ENCODE measurements at regions not wholly inside any gene's neighbourhood (a gene's known extent, or its start where the extent isn't known, plus 50 kb on each side); places are given as distances from the start of the nearest gene placed in this dataset.

DNA sequence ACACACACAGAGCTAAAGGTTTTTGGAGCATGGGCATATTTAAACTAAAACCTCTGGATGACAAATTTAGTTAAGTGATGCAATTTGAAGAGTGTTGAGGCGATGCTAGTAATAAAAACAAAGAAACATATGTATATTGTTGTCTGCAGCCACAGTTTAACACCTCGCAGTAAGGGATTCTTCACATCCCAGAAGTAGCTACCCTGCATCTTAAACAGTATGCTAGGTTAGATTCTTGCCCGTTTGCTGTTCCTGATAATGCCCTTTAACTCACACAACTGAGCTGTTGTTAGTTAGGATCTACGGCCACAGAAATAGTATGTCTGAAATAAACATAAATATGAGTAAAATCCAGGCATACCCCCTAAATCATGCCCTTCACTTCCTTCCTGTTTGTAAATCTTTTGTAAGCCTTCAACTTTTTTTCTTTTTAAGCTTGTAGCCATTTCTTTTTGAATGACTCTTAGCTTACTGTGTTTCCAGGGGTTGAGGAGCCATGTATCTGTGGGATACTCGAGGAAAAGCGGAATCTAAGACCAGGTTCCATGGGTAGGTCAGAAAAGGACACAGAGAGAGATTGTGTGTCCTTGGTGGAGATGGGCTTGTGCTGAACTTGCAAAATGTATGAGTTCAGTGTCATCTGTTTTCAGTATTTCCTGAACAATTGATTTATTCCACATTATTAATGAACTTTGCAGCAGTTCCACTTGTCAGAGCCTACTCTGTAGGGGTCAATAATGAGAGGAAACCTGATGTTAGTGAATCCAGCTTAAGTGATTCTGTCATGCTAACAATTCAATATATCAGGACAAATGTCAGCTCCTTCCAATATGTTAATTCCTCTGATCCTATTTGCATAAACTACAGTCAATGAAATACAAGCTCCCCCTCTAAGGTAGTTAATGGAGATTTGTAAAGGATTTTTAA is 349.6 kb downstream of the GPAT3 start:
- no peak overlapping the region for H3K4me3 ChIP-seq
- no peak overlapping the region for H3K27ac ChIP-seq

DNA sequence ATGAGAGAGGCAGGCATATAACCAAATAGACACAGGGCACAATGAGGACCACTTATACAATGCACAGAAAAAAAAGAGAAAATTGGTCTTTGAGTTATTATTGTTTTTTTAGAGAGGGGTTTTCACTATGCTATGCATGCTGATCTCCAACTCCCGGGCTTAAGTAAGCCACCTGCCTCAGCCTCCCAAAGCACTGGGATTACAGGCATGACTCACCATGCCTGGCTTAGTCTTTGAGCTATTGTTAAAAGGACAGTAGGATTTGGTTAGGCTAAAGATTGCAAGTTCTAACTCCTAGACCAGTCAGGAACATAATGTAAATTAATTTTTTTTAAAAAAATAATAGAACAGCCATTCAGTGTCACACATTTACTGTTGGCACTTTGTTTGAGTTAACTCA is 340.1 kb downstream of the GPAT3 start:
- Histone ChIP-seq H3K4me3 (no peak overlapping the region), H3K27ac (no peak overlapping the region)

DNA sequence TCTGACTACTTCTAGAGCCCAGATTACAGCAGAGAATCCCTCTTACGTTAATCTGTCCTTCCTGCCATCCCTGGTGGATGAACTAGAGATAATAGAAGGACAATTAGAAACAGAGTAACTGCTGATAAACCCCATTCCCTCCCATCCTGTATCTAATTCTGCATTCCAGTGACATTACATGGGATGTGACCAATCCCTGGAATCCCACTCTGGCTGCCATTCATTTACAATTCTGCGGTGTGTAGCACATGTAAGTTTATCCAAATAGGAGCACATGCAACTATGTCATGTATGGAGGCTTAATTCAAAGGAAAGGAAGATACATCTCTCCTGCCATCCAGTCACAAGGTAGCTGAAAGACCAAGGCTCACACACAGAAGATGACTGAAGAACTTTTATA is 339.5 kb downstream of the GPAT3 start:
- Histone ChIP-seq H3K27ac (no peak overlapping the region), H3K4me3 (no peak overlapping the region)

DNA sequence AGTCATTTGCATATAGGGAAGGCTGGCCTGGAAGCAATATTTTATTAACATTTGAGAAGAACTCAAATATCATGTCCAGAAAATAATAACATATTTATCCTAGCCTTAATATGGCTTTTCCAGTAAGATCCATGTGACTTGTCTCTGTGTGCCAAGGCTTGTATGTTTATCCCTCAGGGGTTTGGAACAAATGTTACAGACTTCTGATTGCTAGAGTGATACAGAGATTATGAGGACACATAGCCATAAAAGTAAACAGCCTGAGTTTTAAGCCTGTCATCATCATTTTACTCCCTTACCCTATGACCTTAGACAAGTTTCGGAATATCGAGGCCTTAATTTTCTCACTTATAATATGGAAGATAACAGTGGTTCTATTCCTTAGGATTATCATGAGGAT is 338.1 kb downstream of the GPAT3 start:
- Histone ChIP-seq H3K4me3 (no peak overlapping the region), H3K27ac (no peak overlapping the region)

DNA sequence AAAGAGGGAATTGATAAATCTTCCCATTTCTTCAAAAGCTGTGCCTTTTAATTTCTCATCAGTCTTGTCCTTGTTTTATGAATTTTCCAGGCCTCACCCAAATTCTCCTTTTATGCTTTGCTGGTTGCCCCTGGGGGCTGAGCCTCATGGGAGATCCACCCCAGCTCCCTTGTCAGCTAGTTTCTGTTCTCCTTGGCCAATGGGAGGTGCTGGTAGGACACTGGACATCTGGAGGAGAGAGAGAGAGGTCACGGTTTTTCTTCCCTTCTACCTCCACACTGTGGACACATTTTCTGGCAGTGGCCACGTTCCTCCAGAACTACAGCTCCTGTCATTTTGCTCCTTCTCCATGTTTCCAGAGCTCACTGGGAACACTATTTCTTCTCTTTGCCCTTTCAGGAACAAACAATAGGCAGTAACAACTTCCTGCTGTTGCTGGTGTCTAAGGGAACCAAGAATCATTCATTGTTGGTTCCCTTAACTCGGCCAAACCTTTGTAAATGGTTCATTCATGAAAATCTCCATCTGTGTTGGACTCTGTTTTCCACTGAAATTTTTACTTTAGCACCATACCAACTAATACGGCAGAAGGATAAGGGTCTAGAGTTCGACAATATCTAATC is 334.5 kb downstream of the GPAT3 start:
- Histone ChIP-seq H3K4me3 (no peak overlapping the region), H3K27ac (peak overlapping the region in 1 of 21 experiments; percentile 8)

DNA sequence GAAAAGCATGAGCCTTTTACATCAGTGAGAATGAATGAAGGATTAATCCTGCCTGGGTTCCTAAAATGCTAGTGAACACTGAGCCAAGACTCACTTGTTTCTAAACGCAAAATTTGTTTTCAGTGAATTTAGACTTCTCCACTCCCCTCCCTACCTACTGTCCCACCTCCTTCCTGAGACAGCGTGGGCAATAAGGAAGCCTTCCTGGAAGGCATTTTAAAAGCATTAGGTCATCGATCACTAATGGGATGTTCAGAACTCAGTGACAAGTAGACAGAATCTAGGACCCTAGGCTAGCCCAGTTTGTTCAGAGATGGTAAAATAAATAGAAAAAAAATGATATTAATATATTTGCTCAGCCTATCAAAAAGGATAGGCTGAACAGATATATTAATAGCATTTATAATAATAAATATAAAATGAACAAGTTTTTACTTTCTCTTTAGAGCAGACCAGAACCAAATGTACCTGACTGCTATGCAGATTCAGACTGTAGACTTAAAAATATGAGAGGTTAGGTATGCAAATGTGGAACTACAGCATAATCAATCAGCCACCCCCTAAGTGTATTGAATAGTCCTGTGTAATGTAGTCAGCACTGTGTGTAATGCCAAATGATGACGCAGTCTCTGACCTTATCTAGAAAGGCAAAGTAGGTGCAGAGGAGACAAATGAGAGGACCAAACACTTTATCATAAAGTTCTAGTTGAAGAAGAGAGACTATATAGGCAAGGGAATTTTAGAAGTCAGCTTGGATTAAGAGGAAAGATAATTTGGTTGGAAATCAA is 331.1 kb downstream of the GPAT3 start:
- Histone ChIP-seq H3K4me3 (no peak overlapping the region), H3K27ac (no peak overlapping the region)

DNA sequence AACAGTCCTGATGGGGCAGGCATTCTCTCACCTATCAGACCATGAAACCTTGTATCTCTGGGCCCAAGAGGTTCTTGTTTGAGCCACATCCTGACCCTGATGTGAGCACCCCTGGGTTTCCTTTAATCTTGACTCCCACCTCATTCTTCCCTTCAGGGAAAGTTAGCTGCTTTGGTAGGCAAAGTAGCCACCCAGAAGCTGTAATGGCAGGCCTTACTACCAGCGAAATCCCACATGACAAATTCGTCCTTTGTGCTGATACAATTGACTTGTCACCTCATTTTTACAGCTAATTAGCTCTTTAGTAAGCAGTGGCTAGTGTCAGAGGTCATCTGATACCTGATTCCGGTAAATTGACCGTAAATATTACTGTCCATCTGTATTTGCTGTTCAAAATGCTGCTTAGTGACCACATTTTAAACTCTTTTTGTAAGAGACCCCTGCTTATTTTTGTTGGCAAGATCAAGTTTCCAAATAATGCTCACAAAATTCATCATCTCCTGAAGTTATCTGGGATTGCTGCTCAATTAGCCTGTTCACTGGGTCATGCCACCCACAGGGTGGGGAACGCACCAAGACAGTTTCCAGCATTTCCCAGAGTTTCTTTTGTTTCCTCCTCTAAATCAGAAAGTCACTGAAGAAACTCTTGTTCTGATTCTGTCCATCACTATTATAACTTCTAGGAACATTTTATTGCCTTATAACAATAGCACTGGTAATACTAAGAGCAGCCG is 329.7 kb downstream of the GPAT3 start:
- Histone ChIP-seq H3K4me3 (no peak overlapping the region), H3K27ac (no peak overlapping the region)

DNA sequence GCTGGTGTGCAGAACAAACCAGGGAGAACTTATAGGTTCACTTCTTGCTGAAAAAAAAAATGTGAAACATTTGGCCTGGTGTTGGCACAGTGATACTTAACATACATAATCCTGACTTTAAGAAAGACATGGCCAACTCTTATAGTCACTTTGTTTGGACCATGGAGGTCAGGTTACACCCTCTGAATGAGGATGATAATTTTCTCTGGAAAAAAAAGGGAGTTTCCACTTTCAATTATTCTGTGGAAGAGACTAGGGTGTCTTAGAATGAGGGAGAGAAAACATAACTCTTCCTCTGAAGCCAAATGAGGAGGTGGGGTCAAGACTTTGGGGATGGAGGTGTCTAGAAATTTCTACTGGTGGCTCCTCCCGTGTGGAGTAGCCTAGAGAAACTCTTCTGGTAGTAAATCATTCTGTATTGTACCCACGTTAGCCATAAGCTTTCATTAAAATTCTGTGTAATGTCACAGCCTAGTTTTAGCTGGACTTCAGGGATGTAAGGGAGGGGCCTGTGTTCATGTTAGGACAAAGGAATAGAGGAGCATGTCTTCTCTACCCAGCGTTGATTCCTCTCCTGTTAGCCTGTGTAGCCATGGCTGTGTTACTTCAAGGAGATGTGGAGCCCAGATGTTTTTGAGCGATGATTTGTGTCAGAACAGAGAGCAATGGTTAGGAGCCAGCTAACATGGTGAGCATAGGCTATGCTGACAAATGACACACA is 328.3 kb downstream of the GPAT3 start:
- Histone ChIP-seq H3K27ac (no peak overlapping the region), H3K4me3 (no peak overlapping the region)

DNA sequence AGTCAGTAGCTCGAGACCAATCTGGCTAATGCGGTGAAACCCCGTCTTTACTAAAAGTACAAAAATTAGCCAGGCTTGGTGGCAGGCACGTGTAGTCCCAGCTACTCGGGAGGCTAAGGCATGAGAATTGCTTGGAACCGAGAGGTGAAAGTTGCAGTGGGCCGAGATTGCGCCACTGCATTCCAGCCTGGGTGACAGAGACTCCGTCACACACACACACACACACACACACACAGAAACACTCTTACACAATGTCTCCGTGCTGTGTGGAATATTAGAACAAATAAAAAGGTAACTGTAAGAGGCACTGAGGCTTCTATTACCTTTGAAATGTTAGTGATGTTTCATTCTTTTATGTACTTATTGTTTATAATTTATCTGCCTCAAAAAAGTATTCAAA is 326.6 kb downstream of the GPAT3 start:
- Histone ChIP-seq H3K4me3 (no peak overlapping the region), H3K27ac (no peak overlapping the region)

DNA sequence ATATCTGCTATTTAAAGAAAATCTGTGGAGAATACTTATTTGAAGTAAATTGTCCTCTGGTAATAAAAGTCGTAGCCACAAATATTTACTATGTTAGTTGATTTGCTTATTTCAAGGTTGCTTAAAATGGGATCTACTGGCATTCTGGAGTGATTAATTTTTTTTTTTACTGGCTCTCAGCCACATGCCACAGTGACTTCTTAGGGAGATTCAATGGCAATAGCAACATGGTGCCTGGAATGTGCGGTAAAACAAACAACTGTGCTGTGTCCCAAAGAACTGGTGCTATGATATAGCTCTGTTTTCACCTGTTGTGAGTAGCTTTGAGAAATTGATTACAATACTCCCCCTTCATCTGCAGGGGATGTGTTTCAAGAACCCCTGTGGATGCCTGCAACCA is 324.3 kb downstream of the GPAT3 start:
- Histone ChIP-seq H3K4me3 (no peak overlapping the region), H3K27ac (no peak overlapping the region)

DNA sequence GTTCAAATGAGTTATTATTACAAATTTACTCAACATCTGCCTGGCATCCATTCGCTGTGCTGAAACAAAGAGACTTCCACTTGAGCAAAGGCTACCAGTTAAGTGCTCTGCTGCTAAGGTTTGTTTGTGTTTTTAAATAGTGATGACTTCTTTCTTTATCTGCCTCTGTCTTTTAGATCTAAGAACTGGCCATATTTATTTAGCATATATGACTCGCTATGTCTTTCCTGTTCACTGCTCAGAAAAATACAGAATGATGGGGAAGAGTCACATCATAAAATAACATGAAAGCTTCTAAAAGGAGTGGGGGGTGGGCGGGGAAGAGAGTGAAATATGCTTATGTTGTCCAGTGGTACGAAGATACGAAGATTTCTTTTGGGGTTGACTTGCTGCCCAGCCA is 322.2 kb downstream of the GPAT3 start:
- Histone ChIP-seq H3K4me3 (no peak overlapping the region), H3K27ac (no peak overlapping the region)

DNA sequence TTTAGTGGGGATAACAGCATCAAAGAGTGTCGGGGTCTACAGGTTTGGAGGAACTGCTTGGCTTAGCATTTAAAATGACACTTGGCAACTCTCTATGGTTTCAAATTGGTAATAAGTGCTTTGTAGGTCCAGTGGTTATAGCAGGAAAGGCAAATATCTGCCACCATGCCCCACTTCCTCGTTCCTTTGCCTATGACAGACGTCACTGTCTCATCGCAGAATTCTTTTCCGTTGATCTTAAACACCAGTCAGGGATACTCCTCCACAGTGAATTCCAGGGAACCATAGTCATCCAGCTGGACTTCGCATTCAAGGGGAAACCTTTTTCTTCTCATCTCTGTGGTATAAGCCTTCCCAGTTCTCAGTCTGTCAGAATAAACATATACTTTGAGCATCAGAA is 319.1 kb downstream of the GPAT3 start:
- Histone ChIP-seq H3K27ac (no peak overlapping the region), H3K4me3 (no peak overlapping the region)

DNA sequence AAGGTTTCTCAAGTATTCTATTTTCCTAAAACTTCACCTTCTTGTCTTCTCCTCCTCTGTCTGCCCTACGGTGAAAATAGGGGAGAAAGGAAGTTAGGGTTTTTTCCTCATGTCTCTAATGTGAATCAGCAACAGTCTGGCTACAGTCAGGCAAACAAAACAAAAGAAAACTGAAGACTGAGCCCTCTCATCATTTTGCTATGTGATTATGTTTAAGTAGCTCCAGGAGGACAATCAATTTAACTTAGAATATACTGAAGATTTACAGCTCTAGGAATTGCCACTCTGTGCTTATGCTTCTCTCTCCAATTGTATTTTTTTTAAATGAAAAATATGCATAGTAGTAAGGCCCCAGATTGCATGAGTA is 316.2 kb downstream of the GPAT3 start:
- H3K27ac ChIP-seq = peak overlapping the region in 1 of 21 experiments; percentile 30
- H3K4me3 ChIP-seq = no peak overlapping the region

DNA sequence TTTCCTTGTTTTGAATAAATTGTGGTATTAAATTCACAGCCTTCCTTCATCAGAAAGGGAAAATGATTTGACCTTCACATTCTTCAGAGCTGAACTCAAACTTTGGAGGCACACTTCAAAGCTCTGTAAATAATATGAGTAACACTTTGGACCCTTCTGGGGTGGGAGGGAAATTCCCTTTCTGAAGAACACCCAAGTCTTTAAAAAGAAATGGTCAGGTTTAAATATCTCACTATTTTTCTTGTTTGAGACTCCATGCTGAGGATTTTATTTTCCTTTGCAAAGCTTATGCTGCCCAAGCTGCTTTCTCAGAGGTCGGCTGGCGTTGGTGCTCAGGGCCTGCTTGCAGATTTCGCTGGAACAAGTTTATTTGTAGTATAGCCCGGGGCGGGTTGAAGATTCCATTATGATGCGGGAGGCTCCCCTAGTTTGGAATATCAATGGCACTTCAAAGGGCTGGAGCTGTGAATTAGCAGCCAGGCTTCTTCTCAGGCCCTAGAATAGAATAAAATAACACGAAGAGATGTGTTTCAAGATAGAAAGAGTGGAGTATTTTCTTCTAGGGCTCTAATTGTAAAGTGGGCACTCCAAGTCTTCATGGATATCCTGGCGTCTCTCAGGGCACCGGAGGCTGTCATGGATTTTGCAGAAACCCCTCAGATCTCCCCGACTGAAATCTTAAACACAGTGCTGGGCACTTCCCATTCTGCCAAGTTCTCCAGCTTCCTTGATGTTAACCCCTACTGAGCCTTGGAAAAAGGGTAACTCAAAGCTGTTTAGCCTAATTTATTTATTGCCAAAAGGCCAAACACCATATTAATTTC is 315.6 kb downstream of the GPAT3 start:
- Histone ChIP-seq H3K4me3 (no peak overlapping the region), H3K27ac (peak overlapping the region in 1 of 21 experiments; percentile 30)

DNA sequence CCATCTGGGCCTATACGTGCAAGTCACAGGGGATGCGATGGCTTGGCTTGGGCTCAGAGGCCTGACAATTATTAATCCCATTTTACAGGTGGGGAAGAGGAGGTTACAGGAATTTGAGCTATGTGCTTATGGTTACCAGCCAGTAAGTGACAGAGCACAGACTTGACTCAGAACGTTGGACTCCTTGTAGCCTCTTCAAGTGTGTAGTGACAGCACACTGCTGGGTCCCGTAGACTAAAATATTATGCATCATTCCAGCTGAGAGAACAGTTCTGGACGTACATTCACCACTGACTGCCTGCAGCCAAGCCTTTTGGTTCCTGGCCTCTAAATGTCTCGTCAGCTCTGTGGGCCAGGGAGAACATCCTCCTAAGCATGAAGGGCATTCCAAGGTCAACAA is 314.5 kb downstream of the GPAT3 start:
- no peak overlapping the region for H3K4me3 ChIP-seq
- H3K27ac ChIP-seq = no peak overlapping the region

DNA sequence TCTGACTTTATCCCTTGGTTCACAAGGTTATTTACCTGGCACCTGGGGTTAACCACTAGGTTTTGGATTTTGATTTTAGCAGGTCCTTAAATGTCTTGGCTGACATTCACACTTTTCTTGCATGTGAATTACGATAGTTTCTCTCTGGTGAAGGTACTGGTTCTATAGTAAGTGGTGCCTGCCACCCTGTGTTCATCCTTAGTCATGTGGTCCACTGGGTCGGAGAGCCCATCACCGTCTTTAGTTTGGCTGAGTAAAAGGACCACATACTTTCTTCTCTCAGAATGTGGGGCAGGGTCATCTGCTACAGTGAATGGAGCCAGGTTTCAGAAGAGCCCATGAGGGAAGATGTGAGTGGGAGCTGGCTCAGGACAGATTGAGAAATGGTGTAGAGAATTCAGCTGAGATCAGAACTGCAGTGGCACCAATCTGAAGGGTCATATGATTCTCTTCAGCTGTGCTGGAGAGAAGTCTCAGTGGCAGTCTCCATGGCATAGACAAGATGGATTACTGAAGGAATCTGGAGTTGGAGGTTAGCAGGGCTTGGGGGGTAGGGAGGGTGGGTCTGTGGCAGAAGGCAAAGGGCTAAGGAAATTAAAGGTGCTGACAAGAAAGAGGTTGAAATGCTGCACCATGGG is 310.4 kb downstream of the GPAT3 start:
- H3K4me3 ChIP-seq = no peak overlapping the region
- no peak overlapping the region for H3K27ac ChIP-seq

DNA sequence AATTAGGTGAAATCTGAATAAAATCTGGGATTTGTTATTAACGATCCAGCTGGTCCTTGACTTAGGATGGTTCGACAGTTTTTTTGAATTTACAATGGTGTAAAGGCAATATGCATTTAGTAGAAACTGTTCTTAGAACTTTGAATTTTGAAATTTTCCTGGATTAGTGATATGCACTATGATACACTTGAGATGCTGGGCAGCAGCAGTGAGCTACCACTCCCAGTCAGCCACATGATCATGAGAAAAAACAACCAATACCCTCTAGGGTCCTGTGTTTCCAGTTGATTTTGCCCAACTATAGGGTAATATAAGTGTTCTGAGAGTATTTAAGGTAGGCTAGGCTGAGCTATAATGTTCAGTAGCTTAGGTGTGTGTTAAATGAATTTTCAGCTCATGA is 303.7 kb downstream of the GPAT3 start:
- Histone ChIP-seq H3K27ac (no peak overlapping the region), H3K4me3 (no peak overlapping the region)

All from skin epidermis (tissue), 12 donors.